ENCODE measurements at regions not wholly inside any gene's neighbourhood (a gene's known extent, or its start where the extent isn't known, plus 50 kb on each side); places are given as distances from the start of the nearest gene placed in this dataset.

DNA sequence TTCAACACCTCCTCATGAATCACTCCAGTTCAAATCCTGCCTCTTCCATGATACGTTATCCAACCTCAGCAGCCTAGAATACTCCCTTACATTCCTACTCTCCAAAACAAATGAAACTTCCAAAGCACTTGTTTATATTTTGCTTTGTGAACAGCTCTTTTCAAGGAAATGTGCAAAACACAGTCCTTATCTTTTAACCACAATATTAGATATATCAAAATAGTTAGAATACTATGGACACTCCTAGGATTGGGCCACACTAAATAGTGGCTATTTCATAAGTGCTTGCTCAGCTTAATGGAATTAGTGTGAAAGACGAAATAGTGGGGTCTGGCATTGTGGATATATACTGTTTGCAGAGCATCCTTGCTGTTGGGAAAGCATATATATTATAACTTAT is 173.5 kb downstream of the ZC3H11B start:
- H3K27ac Mint-ChIP-seq: no peak overlapping the region
- no peak for DNase-seq (ENCODE audit: low spot score)
- peaks cover 10% of the 10 kb centered on the region for H3K4me1 Mint-ChIP-seq
- ChIA-PET POLR2A (no interaction called here), CTCF (no interaction called here)
- H3K9me3 Mint-ChIP-seq: no peaks in the 10 kb centered on the region
- ATAC-seq: no peak
- TF ChIP-seq JUN (CRISPR knock-in tag; IDR thresholded peaks at IDR 0.05) (no peak), ETV6 (CRISPR knock-in tag; IDR thresholded peaks at IDR 0.05) (no peak), NFATC4 (CRISPR knock-in tag; IDR thresholded peaks at IDR 0.05) (no peak), FOXK1 (CRISPR knock-in tag; IDR thresholded peaks at IDR 0.05) (no peak), GTF2I (CRISPR knock-in tag; conservative IDR thresholded peaks at IDR 0.05) (no peak)
- TF ChIP-seq, protein P1, sequence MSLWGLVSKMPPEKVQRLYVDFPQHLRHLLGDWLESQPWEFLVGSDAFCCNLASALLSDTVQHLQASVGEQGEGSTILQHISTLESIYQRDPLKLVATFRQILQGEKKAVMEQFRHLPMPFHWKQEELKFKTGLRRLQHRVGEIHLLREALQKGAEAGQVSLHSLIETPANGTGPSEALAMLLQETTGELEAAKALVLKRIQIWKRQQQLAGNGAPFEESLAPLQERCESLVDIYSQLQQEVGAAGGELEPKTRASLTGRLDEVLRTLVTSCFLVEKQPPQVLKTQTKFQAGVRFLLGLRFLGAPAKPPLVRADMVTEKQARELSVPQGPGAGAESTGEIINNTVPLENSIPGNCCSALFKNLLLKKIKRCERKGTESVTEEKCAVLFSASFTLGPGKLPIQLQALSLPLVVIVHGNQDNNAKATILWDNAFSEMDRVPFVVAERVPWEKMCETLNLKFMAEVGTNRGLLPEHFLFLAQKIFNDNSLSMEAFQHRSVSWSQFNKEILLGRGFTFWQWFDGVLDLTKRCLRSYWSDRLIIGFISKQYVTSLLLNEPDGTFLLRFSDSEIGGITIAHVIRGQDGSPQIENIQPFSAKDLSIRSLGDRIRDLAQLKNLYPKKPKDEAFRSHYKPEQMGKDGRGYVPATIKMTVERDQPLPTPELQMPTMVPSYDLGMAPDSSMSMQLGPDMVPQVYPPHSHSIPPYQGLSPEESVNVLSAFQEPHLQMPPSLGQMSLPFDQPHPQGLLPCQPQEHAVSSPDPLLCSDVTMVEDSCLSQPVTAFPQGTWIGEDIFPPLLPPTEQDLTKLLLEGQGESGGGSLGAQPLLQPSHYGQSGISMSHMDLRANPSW (CRISPR knock-in tag; conservative IDR thresholded peaks at IDR 0.05; ENCODE audit: low read depth): no peak
- H3K27me3 Mint-ChIP-seq (ENCODE audit: low read depth): no peaks in the 10 kb centered on the region
- H3K4me3 Mint-ChIP-seq: no peak overlapping the region
- no peaks in the 10 kb centered on the region for H3K36me3 Mint-ChIP-seq

DNA sequence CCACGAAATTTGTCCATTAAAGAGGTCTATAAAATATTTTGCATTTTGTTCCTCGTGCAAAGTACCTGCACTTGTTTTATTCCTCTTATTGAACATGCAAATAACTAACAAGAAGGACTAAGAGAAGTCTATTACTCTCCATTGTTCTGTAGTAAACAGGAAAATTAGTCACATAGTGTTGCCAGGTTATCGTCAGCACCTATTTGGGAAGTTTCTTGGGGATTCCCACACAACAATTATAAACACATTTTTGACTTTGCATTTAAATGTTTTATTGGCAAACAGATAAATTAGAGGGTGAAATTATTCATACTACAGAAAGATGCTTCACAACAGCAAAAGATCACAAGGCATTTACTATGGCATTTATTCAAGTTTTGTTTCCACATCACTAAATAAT is 174.5 kb downstream of the ZC3H11B start:
- DNase-seq (ENCODE audit: low spot score) (no peak), ATAC-seq (no peak)
- TF ChIP-seq, protein P2, sequence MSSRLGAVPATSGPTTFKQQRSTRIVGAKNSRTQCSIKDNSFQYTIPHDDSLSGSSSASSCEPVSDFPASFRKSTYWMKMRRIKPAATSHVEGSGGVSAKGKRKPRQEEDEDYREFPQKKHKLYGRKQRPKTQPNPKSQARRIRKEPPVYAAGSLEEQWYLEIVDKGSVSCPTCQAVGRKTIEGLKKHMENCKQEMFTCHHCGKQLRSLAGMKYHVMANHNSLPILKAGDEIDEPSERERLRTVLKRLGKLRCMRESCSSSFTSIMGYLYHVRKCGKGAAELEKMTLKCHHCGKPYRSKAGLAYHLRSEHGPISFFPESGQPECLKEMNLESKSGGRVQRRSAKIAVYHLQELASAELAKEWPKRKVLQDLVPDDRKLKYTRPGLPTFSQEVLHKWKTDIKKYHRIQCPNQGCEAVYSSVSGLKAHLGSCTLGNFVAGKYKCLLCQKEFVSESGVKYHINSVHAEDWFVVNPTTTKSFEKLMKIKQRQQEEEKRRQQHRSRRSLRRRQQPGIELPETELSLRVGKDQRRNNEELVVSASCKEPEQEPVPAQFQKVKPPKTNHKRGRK (CRISPR knock-in tag; IDR thresholded peaks at IDR 0.05; ENCODE audit: borderline replicate concordance): no peak
- TF ChIP-seq, protein P3, sequence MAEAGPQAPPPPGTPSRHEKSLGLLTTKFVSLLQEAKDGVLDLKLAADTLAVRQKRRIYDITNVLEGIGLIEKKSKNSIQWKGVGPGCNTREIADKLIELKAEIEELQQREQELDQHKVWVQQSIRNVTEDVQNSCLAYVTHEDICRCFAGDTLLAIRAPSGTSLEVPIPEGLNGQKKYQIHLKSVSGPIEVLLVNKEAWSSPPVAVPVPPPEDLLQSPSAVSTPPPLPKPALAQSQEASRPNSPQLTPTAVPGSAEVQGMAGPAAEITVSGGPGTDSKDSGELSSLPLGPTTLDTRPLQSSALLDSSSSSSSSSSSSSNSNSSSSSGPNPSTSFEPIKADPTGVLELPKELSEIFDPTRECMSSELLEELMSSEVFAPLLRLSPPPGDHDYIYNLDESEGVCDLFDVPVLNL (CRISPR knock-in tag; IDR thresholded peaks at IDR 0.05; ENCODE audit: borderline replicate concordance, low read depth): no peak
- TF ChIP-seq ZNF423 (CRISPR knock-in tag; IDR thresholded peaks at IDR 0.05) (no peak), ATF1 (CRISPR knock-in tag; IDR thresholded peaks at IDR 0.05) (no peak), GTF2I (CRISPR knock-in tag; conservative IDR thresholded peaks at IDR 0.05) (no peak), GRHL2 (CRISPR knock-in tag; IDR thresholded peaks at IDR 0.05; ENCODE audit: insufficient replicate concordance, severe bottlenecking) (no peak), TEAD1 (CRISPR knock-in tag; IDR thresholded peaks at IDR 0.05) (no peak), SOX15 (CRISPR knock-in tag; IDR thresholded peaks at IDR 0.05) (no peak)
- TF ChIP-seq, protein P4, sequence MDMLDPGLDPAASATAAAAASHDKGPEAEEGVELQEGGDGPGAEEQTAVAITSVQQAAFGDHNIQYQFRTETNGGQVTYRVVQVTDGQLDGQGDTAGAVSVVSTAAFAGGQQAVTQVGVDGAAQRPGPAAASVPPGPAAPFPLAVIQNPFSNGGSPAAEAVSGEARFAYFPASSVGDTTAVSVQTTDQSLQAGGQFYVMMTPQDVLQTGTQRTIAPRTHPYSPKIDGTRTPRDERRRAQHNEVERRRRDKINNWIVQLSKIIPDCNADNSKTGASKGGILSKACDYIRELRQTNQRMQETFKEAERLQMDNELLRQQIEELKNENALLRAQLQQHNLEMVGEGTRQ (CRISPR knock-in tag; IDR thresholded peaks at IDR 0.05): no peak
- TF ChIP-seq, protein P5, sequence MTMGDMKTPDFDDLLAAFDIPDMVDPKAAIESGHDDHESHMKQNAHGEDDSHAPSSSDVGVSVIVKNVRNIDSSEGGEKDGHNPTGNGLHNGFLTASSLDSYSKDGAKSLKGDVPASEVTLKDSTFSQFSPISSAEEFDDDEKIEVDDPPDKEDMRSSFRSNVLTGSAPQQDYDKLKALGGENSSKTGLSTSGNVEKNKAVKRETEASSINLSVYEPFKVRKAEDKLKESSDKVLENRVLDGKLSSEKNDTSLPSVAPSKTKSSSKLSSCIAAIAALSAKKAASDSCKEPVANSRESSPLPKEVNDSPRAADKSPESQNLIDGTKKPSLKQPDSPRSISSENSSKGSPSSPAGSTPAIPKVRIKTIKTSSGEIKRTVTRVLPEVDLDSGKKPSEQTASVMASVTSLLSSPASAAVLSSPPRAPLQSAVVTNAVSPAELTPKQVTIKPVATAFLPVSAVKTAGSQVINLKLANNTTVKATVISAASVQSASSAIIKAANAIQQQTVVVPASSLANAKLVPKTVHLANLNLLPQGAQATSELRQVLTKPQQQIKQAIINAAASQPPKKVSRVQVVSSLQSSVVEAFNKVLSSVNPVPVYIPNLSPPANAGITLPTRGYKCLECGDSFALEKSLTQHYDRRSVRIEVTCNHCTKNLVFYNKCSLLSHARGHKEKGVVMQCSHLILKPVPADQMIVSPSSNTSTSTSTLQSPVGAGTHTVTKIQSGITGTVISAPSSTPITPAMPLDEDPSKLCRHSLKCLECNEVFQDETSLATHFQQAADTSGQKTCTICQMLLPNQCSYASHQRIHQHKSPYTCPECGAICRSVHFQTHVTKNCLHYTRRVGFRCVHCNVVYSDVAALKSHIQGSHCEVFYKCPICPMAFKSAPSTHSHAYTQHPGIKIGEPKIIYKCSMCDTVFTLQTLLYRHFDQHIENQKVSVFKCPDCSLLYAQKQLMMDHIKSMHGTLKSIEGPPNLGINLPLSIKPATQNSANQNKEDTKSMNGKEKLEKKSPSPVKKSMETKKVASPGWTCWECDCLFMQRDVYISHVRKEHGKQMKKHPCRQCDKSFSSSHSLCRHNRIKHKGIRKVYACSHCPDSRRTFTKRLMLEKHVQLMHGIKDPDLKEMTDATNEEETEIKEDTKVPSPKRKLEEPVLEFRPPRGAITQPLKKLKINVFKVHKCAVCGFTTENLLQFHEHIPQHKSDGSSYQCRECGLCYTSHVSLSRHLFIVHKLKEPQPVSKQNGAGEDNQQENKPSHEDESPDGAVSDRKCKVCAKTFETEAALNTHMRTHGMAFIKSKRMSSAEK (CRISPR knock-in tag; IDR thresholded peaks at IDR 0.05; ENCODE audit: borderline replicate concordance): no peak
- TF ChIP-seq, protein P6, sequence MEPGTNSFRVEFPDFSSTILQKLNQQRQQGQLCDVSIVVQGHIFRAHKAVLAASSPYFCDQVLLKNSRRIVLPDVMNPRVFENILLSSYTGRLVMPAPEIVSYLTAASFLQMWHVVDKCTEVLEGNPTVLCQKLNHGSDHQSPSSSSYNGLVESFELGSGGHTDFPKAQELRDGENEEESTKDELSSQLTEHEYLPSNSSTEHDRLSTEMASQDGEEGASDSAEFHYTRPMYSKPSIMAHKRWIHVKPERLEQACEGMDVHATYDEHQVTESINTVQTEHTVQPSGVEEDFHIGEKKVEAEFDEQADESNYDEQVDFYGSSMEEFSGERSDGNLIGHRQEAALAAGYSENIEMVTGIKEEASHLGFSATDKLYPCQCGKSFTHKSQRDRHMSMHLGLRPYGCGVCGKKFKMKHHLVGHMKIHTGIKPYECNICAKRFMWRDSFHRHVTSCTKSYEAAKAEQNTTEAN (CRISPR knock-in tag; IDR thresholded peaks at IDR 0.05): no peak
- TF ChIP-seq, protein P7, sequence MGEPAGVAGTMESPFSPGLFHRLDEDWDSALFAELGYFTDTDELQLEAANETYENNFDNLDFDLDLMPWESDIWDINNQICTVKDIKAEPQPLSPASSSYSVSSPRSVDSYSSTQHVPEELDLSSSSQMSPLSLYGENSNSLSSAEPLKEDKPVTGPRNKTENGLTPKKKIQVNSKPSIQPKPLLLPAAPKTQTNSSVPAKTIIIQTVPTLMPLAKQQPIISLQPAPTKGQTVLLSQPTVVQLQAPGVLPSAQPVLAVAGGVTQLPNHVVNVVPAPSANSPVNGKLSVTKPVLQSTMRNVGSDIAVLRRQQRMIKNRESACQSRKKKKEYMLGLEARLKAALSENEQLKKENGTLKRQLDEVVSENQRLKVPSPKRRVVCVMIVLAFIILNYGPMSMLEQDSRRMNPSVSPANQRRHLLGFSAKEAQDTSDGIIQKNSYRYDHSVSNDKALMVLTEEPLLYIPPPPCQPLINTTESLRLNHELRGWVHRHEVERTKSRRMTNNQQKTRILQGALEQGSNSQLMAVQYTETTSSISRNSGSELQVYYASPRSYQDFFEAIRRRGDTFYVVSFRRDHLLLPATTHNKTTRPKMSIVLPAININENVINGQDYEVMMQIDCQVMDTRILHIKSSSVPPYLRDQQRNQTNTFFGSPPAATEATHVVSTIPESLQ (CRISPR knock-in tag; IDR thresholded peaks at IDR 0.05): no peak
- TF ChIP-seq, protein P8, sequence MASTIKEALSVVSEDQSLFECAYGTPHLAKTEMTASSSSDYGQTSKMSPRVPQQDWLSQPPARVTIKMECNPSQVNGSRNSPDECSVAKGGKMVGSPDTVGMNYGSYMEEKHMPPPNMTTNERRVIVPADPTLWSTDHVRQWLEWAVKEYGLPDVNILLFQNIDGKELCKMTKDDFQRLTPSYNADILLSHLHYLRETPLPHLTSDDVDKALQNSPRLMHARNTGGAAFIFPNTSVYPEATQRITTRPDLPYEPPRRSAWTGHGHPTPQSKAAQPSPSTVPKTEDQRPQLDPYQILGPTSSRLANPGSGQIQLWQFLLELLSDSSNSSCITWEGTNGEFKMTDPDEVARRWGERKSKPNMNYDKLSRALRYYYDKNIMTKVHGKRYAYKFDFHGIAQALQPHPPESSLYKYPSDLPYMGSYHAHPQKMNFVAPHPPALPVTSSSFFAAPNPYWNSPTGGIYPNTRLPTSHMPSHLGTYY (CRISPR knock-in tag; IDR thresholded peaks at IDR 0.05): no peak

More for the DNA sequence above, 174.5 kb downstream of the ZC3H11B start:
- H3K27me3 Mint-ChIP-seq (ENCODE audit: low read depth): no peaks in the 10 kb centered on the region
- H3K36me3 Mint-ChIP-seq: no peaks in the 10 kb centered on the region
- no peak overlapping the region for H3K27ac Mint-ChIP-seq
- ChIA-PET CTCF (no interaction called here), POLR2A (no interaction called here)
- H3K4me1 Mint-ChIP-seq: peaks cover 20% of the 10 kb centered on the region
- no peak overlapping the region for H3K4me3 Mint-ChIP-seq
- no peaks in the 10 kb centered on the region for H3K9me3 Mint-ChIP-seq
